Vagina (tissue), 2 donors: ENCODE measurements at regions not wholly inside any gene's neighbourhood (a gene's known extent, or its start where the extent isn't known, plus 50 kb on each side); places are given as distances from the start of the nearest gene placed in this dataset.

Source experiments
- DNase-seq, 2 donors: peaks; one replicate each; pipeline ENCODE4 v3.0.0-alpha.2; 2017; ENCODE audit errors: extremely low spot score in 2 of 2
- H3K27ac ChIP-seq: fragments of 200-600 bp; sonication (generic); one replicate; pipeline ENCODE4 v1.5.1; 2019
- H3K27me3 ChIP-seq: fragments of 200-600 bp; sonication (generic); one replicate; pipeline ENCODE4 v1.5.1; 2019
- H3K36me3 ChIP-seq, 2 donors: fragments of 200-600 bp; sonication (generic); one replicate each; pipeline ENCODE4 v1.5.1; 2017 to 2019
- H3K4me1 ChIP-seq: fragments of 200-600 bp; sonication (generic); one replicate; pipeline ENCODE4 v1.5.1; 2019
- H3K4me3 ChIP-seq, 2 donors: fragments of 200-600 bp; sonication (generic); 1 replicate in 1 of 2; 2 replicates in 1 of 2; pipeline ENCODE4 v1.5.1; 2016 to 2019
- H3K9me3 ChIP-seq: fragments of 200-600 bp; sonication (generic); one replicate; pipeline ENCODE4 v1.5.1; 2019
- POLR2A ChIP-seq, 2 donors: fragments of 450-650 bp; IDR thresholded peaks; one replicate each; pipeline ENCODE4 v1.6.1; 2017; ENCODE audit warnings: antibody characterized with exemption in 2 of 2, mild to moderate bottlenecking in 2 of 2, moderate library complexity in 2 of 2
- POLR2AphosphoS5 ChIP-seq, 2 donors: sonication (generic); formaldehyde crosslinking; IDR thresholded peaks; one replicate each; pipeline ENCODE4 v1.9.0; 2017; ENCODE audit warnings: antibody characterized with exemption in 2 of 2, mild to moderate bottlenecking in 2 of 2, low read depth in 1 of 2; ENCODE audit not compliant: insufficient read depth in 1 of 2
- intact Hi-C: fragments of 100-400 bp; cut with DNase I; formaldehyde crosslinking; loops from one replicate; pipeline ENCODE4 v1.15.1; 2023
- TF ChIP-seq, protein P1 (sequence below), 3 experiments: fragments of 450-650 bp in 2 of 3; fragments of 200-600 bp in 1 of 3; sonication (generic) in 1 of 3; IDR thresholded peaks; one replicate each; pipeline ENCODE4 v1.5.1; 2017 to 2019; ENCODE audit warnings: antibody characterized with exemption in 3 of 3, mild to moderate bottlenecking in 2 of 3, moderate library complexity in 2 of 3

- intact Hi-C loops, result no loop called here
- Histone ChIP-seq H3K27me3 (no peaks in the 10 kb centered on the region), H3K4me1 (no peaks in the 10 kb centered on the region), H3K27ac (no peak overlapping the region), H3K36me3 (no peaks in the 10 kb centered on the region), H3K4me3 (no peak overlapping the region), H3K9me3 (no peaks in the 10 kb centered on the region)
- DNase-seq, result no peak
- TF ChIP-seq, protein P1, sequence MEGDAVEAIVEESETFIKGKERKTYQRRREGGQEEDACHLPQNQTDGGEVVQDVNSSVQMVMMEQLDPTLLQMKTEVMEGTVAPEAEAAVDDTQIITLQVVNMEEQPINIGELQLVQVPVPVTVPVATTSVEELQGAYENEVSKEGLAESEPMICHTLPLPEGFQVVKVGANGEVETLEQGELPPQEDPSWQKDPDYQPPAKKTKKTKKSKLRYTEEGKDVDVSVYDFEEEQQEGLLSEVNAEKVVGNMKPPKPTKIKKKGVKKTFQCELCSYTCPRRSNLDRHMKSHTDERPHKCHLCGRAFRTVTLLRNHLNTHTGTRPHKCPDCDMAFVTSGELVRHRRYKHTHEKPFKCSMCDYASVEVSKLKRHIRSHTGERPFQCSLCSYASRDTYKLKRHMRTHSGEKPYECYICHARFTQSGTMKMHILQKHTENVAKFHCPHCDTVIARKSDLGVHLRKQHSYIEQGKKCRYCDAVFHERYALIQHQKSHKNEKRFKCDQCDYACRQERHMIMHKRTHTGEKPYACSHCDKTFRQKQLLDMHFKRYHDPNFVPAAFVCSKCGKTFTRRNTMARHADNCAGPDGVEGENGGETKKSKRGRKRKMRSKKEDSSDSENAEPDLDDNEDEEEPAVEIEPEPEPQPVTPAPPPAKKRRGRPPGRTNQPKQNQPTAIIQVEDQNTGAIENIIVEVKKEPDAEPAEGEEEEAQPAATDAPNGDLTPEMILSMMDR (IDR thresholded peaks at IDR 0.05), result no peak
- no peak for TF ChIP-seq POLR2A (IDR thresholded peaks at IDR 0.05)
- no peak for TF ChIP-seq POLR2AphosphoS5 (IDR thresholded peaks at IDR 0.05; ENCODE audit: insufficient read depth in 1 of 2, low read depth in 1 of 2)
These were observed 218.7 kb upstream of the ARG1 start for GRCh38 chr6:131354356-131354755.

- DNase-seq, result no peak
- Histone ChIP-seq H3K4me1 (no peaks in the 10 kb centered on the region), H3K27me3 (no peaks in the 10 kb centered on the region), H3K9me3 (no peaks in the 10 kb centered on the region), H3K4me3 (no peak overlapping the region), H3K27ac (no peak overlapping the region), H3K36me3 (no peaks in the 10 kb centered on the region)
- no peak for TF ChIP-seq POLR2A (IDR thresholded peaks at IDR 0.05)
- TF ChIP-seq, protein P1 (IDR thresholded peaks at IDR 0.05), result no peak
- TF ChIP-seq POLR2AphosphoS5 (IDR thresholded peaks at IDR 0.05; ENCODE audit: insufficient read depth in 1 of 2, low read depth in 1 of 2), result no peak
- intact Hi-C loops, result no loop called here
These were observed 216.9 kb upstream of the ARG1 start for GRCh38 chr6:131356161-131356560.

DNA sequence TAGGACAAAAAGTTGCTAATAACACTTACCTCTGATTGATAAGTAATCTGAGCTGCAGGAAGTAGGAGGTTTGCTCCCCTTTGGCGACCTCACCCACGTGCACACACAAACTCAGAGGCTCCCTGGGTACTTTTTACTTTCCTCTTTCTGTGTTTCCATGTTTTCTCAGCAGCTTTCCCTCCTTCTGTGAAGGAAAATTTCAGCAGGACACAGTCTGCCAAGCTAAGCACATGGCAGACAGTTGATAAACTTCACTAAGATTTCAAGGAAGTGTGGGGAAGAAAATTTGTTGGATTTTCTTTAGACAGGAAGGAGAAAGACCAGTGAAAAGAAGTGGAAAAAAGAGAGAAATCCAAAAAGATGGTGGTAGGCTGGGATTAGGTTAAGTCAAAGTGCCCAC lies 215.5 kb upstream of the ARG1 start:
- Histone ChIP-seq H3K4me1 (no peaks in the 10 kb centered on the region), H3K36me3 (no peaks in the 10 kb centered on the region), H3K4me3 (no peak overlapping the region), H3K27me3 (no peaks in the 10 kb centered on the region), H3K27ac (no peak overlapping the region), H3K9me3 (no peaks in the 10 kb centered on the region)
- TF ChIP-seq POLR2A (IDR thresholded peaks at IDR 0.05) (no peak), POLR2AphosphoS5 (IDR thresholded peaks at IDR 0.05; ENCODE audit: insufficient read depth in 1 of 2, low read depth in 1 of 2) (no peak)
- TF ChIP-seq, protein P1 (IDR thresholded peaks at IDR 0.05), result no peak
- intact Hi-C loops, result no loop called here
- no peak for DNase-seq

GRCh38 chr6:131362070-131362469 lies 211.0 kb upstream of the ARG1 start:
- Histone ChIP-seq H3K27me3 (no peaks in the 10 kb centered on the region), H3K4me1 (no peaks in the 10 kb centered on the region), H3K9me3 (no peaks in the 10 kb centered on the region), H3K27ac (no peak overlapping the region), H3K36me3 (no peaks in the 10 kb centered on the region), H3K4me3 (no peak overlapping the region)
- TF ChIP-seq, protein P1 (IDR thresholded peaks at IDR 0.05), result no peak
- no peak for TF ChIP-seq POLR2AphosphoS5 (IDR thresholded peaks at IDR 0.05; ENCODE audit: insufficient read depth in 1 of 2, low read depth in 1 of 2)
- no peak for TF ChIP-seq POLR2A (IDR thresholded peaks at IDR 0.05)
- DNase-seq, result no peak
- intact Hi-C loops, result no loop called here

- H3K27me3 ChIP-seq, result no peaks in the 10 kb centered on the region
- H3K9me3 ChIP-seq, result no peaks in the 10 kb centered on the region
- no peaks in the 10 kb centered on the region for H3K36me3 ChIP-seq
- intact Hi-C loops, result no loop called here
- TF ChIP-seq POLR2AphosphoS5 (IDR thresholded peaks at IDR 0.05; ENCODE audit: insufficient read depth in 1 of 2, low read depth in 1 of 2), result no peak
- TF ChIP-seq, protein P1 (IDR thresholded peaks at IDR 0.05), result no peak
- no peak overlapping the region for H3K4me3 ChIP-seq
- H3K4me1 ChIP-seq, result no peaks in the 10 kb centered on the region
- H3K27ac ChIP-seq, result no peak overlapping the region
- DNase-seq, result no peak
These were observed 210.3 kb upstream of the ARG1 start for GRCh38 chr6:131362696-131363095.
